H1 (cell line): ENCODE measurements at regions not wholly inside any gene's neighbourhood (a gene's known extent, or its start where the extent isn't known, plus 50 kb on each side); places are given as distances from the start of the nearest gene placed in this dataset.

Experiments
- CTCF ChIA-PET: fragments of 300-600 bp; sonication (Branson Sonifier 250); formaldehyde crosslinking; loops from one replicate; lab custom pipeline; 2021; ENCODE audit not compliant: partially characterized antibody; lab: Charles Lee
- POLR2A ChIA-PET: fragments of 300-600 bp; sonication (Branson Sonifier 250); formaldehyde crosslinking; loops from one replicate; lab custom pipeline; 2021; ENCODE audit warnings: inconsistent platforms; ENCODE audit not compliant: partially characterized antibody; lab: Charles Lee
- DNase-seq, 2 experiments: peaks; one replicate each; pipeline versions ENCODE4 v3.0.0 to v3.0.0-alpha.2; 2010 to 2022; ENCODE audit warnings: low spot score in 2 of 2, low read depth in 1 of 2, mixed read lengths in 1 of 2
- FAIRE-seq: peaks from 2 replicates; lab custom pipeline; 2011; peaks lifted over from hg19 to GRCh38; lab: Jason Lieb, UNC
- H2AFZ ChIP-seq: 2 replicates; pipeline ENCODE4 v1.8.1; 2012; ENCODE audit warnings: low read length, inconsistent platforms
- H2AK5ac ChIP-seq: 2 replicates; pipeline ENCODE4 v1.6.1; 2013; ENCODE audit warnings: low read depth, low read length
- H2BK120ac ChIP-seq: replicated peaks from 2 replicates; pipeline ENCODE3; 2013; ENCODE audit warnings: low read depth, low read length, inconsistent platforms
- H2BK12ac ChIP-seq: 2 replicates; pipeline ENCODE4 v1.6.1; 2013; ENCODE audit warnings: low read depth, low read length
- H2BK15ac ChIP-seq: 2 replicates; pipeline ENCODE4 v1.6.1; 2013; ENCODE audit warnings: low read length
- H2BK20ac ChIP-seq: 2 replicates; pipeline ENCODE4 v1.6.1; 2013; ENCODE audit warnings: low read length
- H2BK5ac ChIP-seq: 2 replicates; pipeline ENCODE4 v1.6.1; 2013; ENCODE audit warnings: low read depth, low read length
- H3K14ac ChIP-seq: 2 replicates; pipeline ENCODE4 v1.6.1; 2013; ENCODE audit warnings: inconsistent platforms; ENCODE audit not compliant: insufficient read length
- H3K18ac ChIP-seq: 2 replicates; pipeline ENCODE4 v1.6.1; 2013; ENCODE audit warnings: low read length; ENCODE audit errors: extremely low read depth
- H3K23ac ChIP-seq: 2 replicates; pipeline ENCODE4 v1.6.1; 2013; ENCODE audit warnings: inconsistent platforms; ENCODE audit not compliant: insufficient read length
- H3K23me2 ChIP-seq: 2 replicates; pipeline ENCODE4 v1.6.1; 2013; ENCODE audit warnings: low read depth, low read length
- H3K27ac ChIP-seq: 2 replicates; pipeline ENCODE4 v1.6.1; 2011; ENCODE audit warnings: low read depth, low read length, inconsistent platforms
- H3K27me3 ChIP-seq, 4 experiments: replicated peaks in 1 of 4; 1 replicate in 1 of 4; 2 replicates in 3 of 4; pipeline versions ENCODE4 v1.6.1 to v1.8.1; 2011 to 2013; ENCODE audit warnings: low read length in 3 of 4, mild to moderate bottlenecking in 3 of 4, inconsistent platforms in 2 of 4, mixed read lengths in 2 of 4, moderate library complexity in 1 of 4; ENCODE audit not compliant: control insufficient read depth in 3 of 4, insufficient read depth in 3 of 4; ENCODE audit errors: extremely low read depth in 1 of 4
- H3K36me3 ChIP-seq, 4 experiments: 2 replicates each; pipeline versions ENCODE4 v1.6.1 to v1.8.1; 2011 to 2013; ENCODE audit warnings: mild to moderate bottlenecking in 4 of 4, low read length in 3 of 4, moderate library complexity in 2 of 4, control low read depth in 1 of 4, inconsistent platforms in 1 of 4; ENCODE audit not compliant: insufficient read depth in 4 of 4, control insufficient read depth in 2 of 4
- H3K4ac ChIP-seq: replicated peaks from 2 replicates; pipeline ENCODE3; 2013; ENCODE audit warnings: low read length, low read depth, mixed read lengths, inconsistent platforms; ENCODE audit not compliant: insufficient read length
- H3K4me1 ChIP-seq, 4 experiments: replicated peaks in 1 of 4; 1 replicate in 1 of 4; 2 replicates in 3 of 4; pipeline versions ENCODE4 v1.6.1 to v1.8.1; 2011 to 2013; ENCODE audit warnings: low read length in 3 of 4, inconsistent platforms in 2 of 4, mixed read lengths in 1 of 4; ENCODE audit not compliant: insufficient read depth in 4 of 4, control insufficient read depth in 3 of 4
- H3K4me2 ChIP-seq, 2 experiments: 2 replicates each; pipeline versions ENCODE4 v1.6.1 to v1.8.1; 2011 to 2013; ENCODE audit warnings: low read depth in 2 of 2, low read length in 2 of 2, control low read depth in 1 of 2, inconsistent platforms in 1 of 2, mild to moderate bottlenecking in 1 of 2; ENCODE audit not compliant: insufficient read depth in 1 of 2
- H3K4me3 ChIP-seq, 4 experiments: fragments of 200-600, 300-600 bp in 1 of 4; sonication (generic), shearing (Covaris generic), sonication (Bioruptor Twin) in 1 of 4; 2 replicates each; pipeline versions ENCODE4 v1.5.1 to v1.8.1; 2011 to 2016; ENCODE audit warnings: low read length in 4 of 4, low read depth in 3 of 4, control low read depth in 2 of 4, inconsistent platforms in 2 of 4, mild to moderate bottlenecking in 2 of 4, mixed read lengths in 1 of 4, moderate library complexity in 1 of 4; ENCODE audit not compliant: insufficient read depth in 2 of 4; ENCODE audit errors: extremely low read depth in 1 of 4
- H3K56ac ChIP-seq: replicated peaks from 2 replicates; pipeline ENCODE3; 2013; ENCODE audit warnings: low read depth, mild to moderate bottlenecking, mixed read lengths, low read length, inconsistent platforms; ENCODE audit not compliant: insufficient read length
- H3K79me1 ChIP-seq: 2 replicates; pipeline ENCODE4 v1.6.1; 2013; ENCODE audit warnings: low read depth, low read length, control low read depth
- H3K79me2 ChIP-seq, 2 experiments: 2 replicates each; pipeline versions ENCODE4 v1.6.1 to v1.8.1; 2012 to 2013; ENCODE audit warnings: low read length in 2 of 2, mild to moderate bottlenecking in 2 of 2, inconsistent platforms in 1 of 2; ENCODE audit not compliant: insufficient read depth in 2 of 2, control insufficient read depth in 1 of 2
- H3K9ac ChIP-seq, 4 experiments: replicated peaks in 1 of 4; 1 replicate in 1 of 4; 2 replicates in 3 of 4; pipeline versions ENCODE4 v1.6.1 to v1.8.1; 2011 to 2013; ENCODE audit warnings: low read depth in 3 of 4, low read length in 3 of 4, control low read depth in 2 of 4, mild to moderate bottlenecking in 2 of 4, moderate library complexity in 2 of 4, inconsistent platforms in 1 of 4; ENCODE audit errors: extremely low read depth in 1 of 4
- H3K9me3 ChIP-seq, 2 experiments: 2 replicates each; pipeline versions ENCODE4 v1.6.1 to v1.8.1; 2012 to 2013; ENCODE audit warnings: mild to moderate bottlenecking in 2 of 2, moderate library complexity in 2 of 2, control low read depth in 1 of 2, inconsistent platforms in 1 of 2, low read depth in 1 of 2, low read length in 1 of 2, mixed read lengths in 1 of 2; ENCODE audit not compliant: insufficient read depth in 2 of 2
- H4K20me1 ChIP-seq, 2 experiments: replicated peaks in 1 of 2; 2 replicates each; pipeline versions ENCODE3 to v1.8.1; 2011 to 2013; ENCODE audit warnings: inconsistent platforms in 2 of 2, low read length in 2 of 2, mild to moderate bottlenecking in 1 of 2; ENCODE audit not compliant: insufficient read depth in 2 of 2, control insufficient read depth in 1 of 2
- H4K5ac ChIP-seq: 2 replicates; pipeline ENCODE4 v1.6.1; 2013; ENCODE audit warnings: low read length, low read depth, mixed read lengths, inconsistent platforms; ENCODE audit not compliant: insufficient read length
- H4K8ac ChIP-seq: 2 replicates; pipeline ENCODE4 v1.8.0; 2013; ENCODE audit warnings: mild to moderate bottlenecking, moderate library complexity, low read length, inconsistent platforms; ENCODE audit not compliant: insufficient read depth; ENCODE audit errors: extremely low read depth
- H4K91ac ChIP-seq: replicated peaks from 2 replicates; pipeline ENCODE3; 2013; ENCODE audit warnings: low read length, mixed read lengths, inconsistent platforms; ENCODE audit not compliant: insufficient read length
- NANOG ChIP-seq: IDR thresholded peaks from 2 replicates; pipeline ENCODE4 v1.6.1; 2011; ENCODE audit warnings: low read length, low read depth, mild to moderate bottlenecking, inconsistent platforms; ENCODE audit not compliant: insufficient read depth, poor library complexity, severe bottlenecking
- SIN3A ChIP-seq, 2 experiments: IDR thresholded peaks in 1 of 2; conservative IDR thresholded peaks in 1 of 2; 2 replicates each; pipeline ENCODE4 v1.6.1; 2011 to 2012; ENCODE audit warnings: low read length in 2 of 2, improper control_type of control experiment in 1 of 2, low read depth in 1 of 2, mild to moderate bottlenecking in 1 of 2
- TEAD4 ChIP-seq: IDR thresholded peaks from 2 replicates; pipeline ENCODE4 v1.6.1; 2012; ENCODE audit warnings: low read depth, low read length, inconsistent platforms, mixed read lengths
- WGBS, 2 experiments: shearing (Covaris generic) in 1 of 2; methylation state at CpG; one replicate each; pipeline versions ENCODE4 v1.1.6 to v1.1.7; 2013 to 2015; ENCODE audit warnings: low lambda C conversion rate in 2 of 2, mixed read lengths in 2 of 2, inconsistent platforms in 1 of 2, low coverage in 1 of 2, missing lambda C conversion rate in 1 of 2; ENCODE audit not compliant: insufficient replicate concordance in 2 of 2, insufficient coverage in 1 of 2, insufficient read length in 1 of 2; ENCODE audit errors: extremely low coverage in 1 of 2, missing lambda C conversion rate in 1 of 2; 5-methylcytosine and 5-hydroxymethylcytosine counted together

GRCh38 chr9:124149992-124150391 lies 107.8 kb upstream of the NEK6 start:
- H3K14ac ChIP-seq = no peak overlapping the region
- H3K4me3 ChIP-seq = no peak overlapping the region
- H2AFZ ChIP-seq = no peak overlapping the region
- H3K27me3 ChIP-seq = no peaks in the 10 kb centered on the region
- no peak overlapping the region for H3K27ac ChIP-seq
- peaks cover 0 to 1% (median 0%) of the 10 kb centered on the region in 4 experiments; a peak in 1 of 7 replicates for H3K4me1 ChIP-seq
- H2AK5ac ChIP-seq = no peak overlapping the region
- no peaks in the 10 kb centered on the region for H3K9me3 ChIP-seq
- no peak overlapping the region for H3K18ac ChIP-seq
- H3K4ac ChIP-seq = no peak overlapping the region
- no peak overlapping the region for H2BK20ac ChIP-seq
- no peaks in the 10 kb centered on the region for H3K36me3 ChIP-seq
- no peak overlapping the region for H3K9ac ChIP-seq
- no peaks in the 10 kb centered on the region for H3K79me1 ChIP-seq
- ChIA-PET CTCF (interaction anchor here (1.3 to 1.8 kb wide), 2 partner anchors 65 to 162 kb away, joined by 3 read pairs; no protein-coding TSS in a partner anchor), POLR2A (no interaction called here)
- DNase-seq (peak in 1 of 2 experiments; percentile 39), FAIRE-seq (no peak)
- no peak overlapping the region for H4K8ac ChIP-seq
- no peak overlapping the region for H3K4me2 ChIP-seq
- no peak overlapping the region for H3K23ac ChIP-seq
- H2BK5ac ChIP-seq = no peak overlapping the region
- no peak overlapping the region for H4K5ac ChIP-seq
- no peak overlapping the region for H4K91ac ChIP-seq
- no peak overlapping the region for H2BK12ac ChIP-seq
- no peak overlapping the region for H3K56ac ChIP-seq
- H3K79me2 ChIP-seq = no peaks in the 10 kb centered on the region
- no peak overlapping the region for H2BK15ac ChIP-seq
- 73% methylated on average over 1 of the region's 1 CpG; no CpG with 5 or more reads in 1 of the 2 experiments for WGBS, 2 experiments
- no peaks in the 10 kb centered on the region for H3K23me2 ChIP-seq
- H2BK120ac ChIP-seq = no peak overlapping the region
- H4K20me1 ChIP-seq = no peaks in the 10 kb centered on the region
- no peak for TF ChIP-seq TEAD4
- no peak for TF ChIP-seq NANOG
- TF ChIP-seq SIN3A (conservative IDR thresholded peaks at IDR 0.05 in 1 of 2, IDR thresholded peaks at IDR 0.05 in 1 of 2; ENCODE audit: low read depth in 1 of 2, low read length in 2 of 2) = peak; percentile 38 to 75; a peak in 1 of 4 replicates
